GM23338 (cell line): ENCODE measurements at regions not wholly inside any gene's neighbourhood (a gene's known extent, or its start where the extent isn't known, plus 50 kb on each side); places are given as distances from the start of the nearest gene placed in this dataset.

Experiments
- CREB1 ChIP-seq: fragments of 250-450 bp; sonication (Bioruptor Pico); IDR thresholded peaks from 2 replicates; pipeline ENCODE4 v1.5.0; 2020; ENCODE audit warnings: low read depth, mild to moderate bottlenecking, moderate library complexity
- CTCF ChIP-seq, 2 experiments: fragments of 200-600 bp in 1 of 2; sonication (generic) in 1 of 2; conservative IDR thresholded peaks; 2 replicates each; pipeline versions ENCODE4 v1.5.1 to v1.6.1; 2016 to 2017; ENCODE audit warnings: antibody characterized with exemption in 2 of 2, low read depth in 2 of 2, mild to moderate bottlenecking in 2 of 2, moderate library complexity in 1 of 2
- ETS1 ChIP-seq: IDR thresholded peaks from 2 replicates; pipeline ENCODE4 v1.6.1; 2016; ENCODE audit warnings: antibody characterized with exemption
- EZH2 ChIP-seq: fragments of 200-600 bp; sonication (generic); IDR thresholded peaks from one replicate; pipeline ENCODE4 v1.8.0; 2017; ENCODE audit warnings: antibody characterized with exemption, mild to moderate bottlenecking, low read depth; ENCODE audit not compliant: unreplicated experiment
- EZH2phosphoT487 ChIP-seq: fragments of 200-600 bp; sonication (generic); IDR thresholded peaks from one replicate; pipeline ENCODE4 v1.8.1; 2018; ENCODE audit warnings: antibody characterized with exemption; ENCODE audit not compliant: unreplicated experiment
- JUNB ChIP-seq: IDR thresholded peaks from one replicate; pipeline ENCODE4 v1.6.1; 2016; ENCODE audit warnings: antibody characterized with exemption; ENCODE audit not compliant: unreplicated experiment
- NANOG ChIP-seq: IDR thresholded peaks from 2 replicates; pipeline ENCODE4 v1.6.1; 2016; ENCODE audit warnings: antibody characterized with exemption, borderline replicate concordance
- POLR2AphosphoS5 ChIP-seq: IDR thresholded peaks from 2 replicates; pipeline ENCODE4 v1.6.1; 2016; ENCODE audit warnings: antibody characterized with exemption, low read depth
- REST ChIP-seq: IDR thresholded peaks from one replicate; pipeline ENCODE4 v1.6.1; 2018; ENCODE audit warnings: antibody characterized with exemption; ENCODE audit not compliant: unreplicated experiment
- STAT1 ChIP-seq: IDR thresholded peaks from one replicate; pipeline ENCODE4 v1.6.1; 2016; ENCODE audit warnings: antibody characterized with exemption; ENCODE audit not compliant: unreplicated experiment
- ZNF114 ChIP-seq: fragments of 250-450 bp; sonication (Bioruptor Pico); IDR thresholded peaks from 2 replicates; pipeline ENCODE4 v1.5.0; 2020; ENCODE audit warnings: mild to moderate bottlenecking, moderate library complexity
- ZNF331 ChIP-seq: fragments of 250-450 bp; sonication (Bioruptor Pico); IDR thresholded peaks from 2 replicates; pipeline ENCODE4 v1.5.0; 2020; ENCODE audit warnings: low read depth, mild to moderate bottlenecking, moderate library complexity
- ZNF462 ChIP-seq: fragments of 250-450 bp; sonication (Bioruptor Pico); IDR thresholded peaks from 2 replicates; pipeline ENCODE4 v1.5.0; 2020; ENCODE audit warnings: mild to moderate bottlenecking, moderate library complexity

GRCh38 chr1:58288624-58289142 lies 257.8 kb downstream of the OMA1 start:
- no peak for TF ChIP-seq CTCF (conservative IDR thresholded peaks at IDR 0.05; ENCODE audit: low read depth in 2 of 2)
- TF ChIP-seq POLR2AphosphoS5: no peak
- TF ChIP-seq REST: no peak
- no peak for TF ChIP-seq EZH2phosphoT487
- TF ChIP-seq CREB1 (CRISPR knock-in tag): no peak
- TF ChIP-seq STAT1: no peak
- TF ChIP-seq EZH2: no peak
- no peak for TF ChIP-seq JUNB
- TF ChIP-seq ZNF331: no peak
- no peak for TF ChIP-seq ZNF462
- TF ChIP-seq NANOG: no peak
- no peak for TF ChIP-seq ETS1
- no peak for TF ChIP-seq ZNF114 (CRISPR knock-in tag)
